Uterus (tissue), 3 donors: ENCODE measurements at regions not wholly inside any gene's neighbourhood (a gene's known extent, or its start where the extent isn't known, plus 50 kb on each side); places are given as distances from the start of the nearest gene placed in this dataset.

Source experiments
- DNase-seq, 2 donors: peaks; one replicate each; pipeline ENCODE4 v3.0.0-alpha.2; 2019 to 2020
- H3K27ac ChIP-seq, 2 donors: fragments of 200-600 bp; sonication (generic); 1 replicate in 1 of 2; 2 replicates in 1 of 2; pipeline ENCODE4 v1.5.1; 2016 to 2018
- H3K27me3 ChIP-seq, 2 donors: fragments of 200-600 bp; sonication (generic); one replicate each; pipeline ENCODE4 v1.5.1; 2018 to 2019; ENCODE audit warnings: control low read depth in 1 of 2
- H3K36me3 ChIP-seq, 2 donors: fragments of 200-600 bp; sonication (generic); one replicate each; pipeline ENCODE4 v1.5.1; 2019; ENCODE audit warnings: control low read depth in 1 of 2
- H3K4me1 ChIP-seq, 2 donors: fragments of 200-600 bp; sonication (generic); one replicate each; pipeline ENCODE4 v1.5.1; 2018 to 2019; ENCODE audit warnings: control low read depth in 1 of 2
- H3K4me3 ChIP-seq, 2 donors: fragments of 200-600 bp; sonication (generic); 1 replicate in 1 of 2; 2 replicates in 1 of 2; pipeline ENCODE4 v1.5.1; 2018 to 2019; ENCODE audit warnings: mild to moderate bottlenecking in 1 of 2
- H3K9me3 ChIP-seq, 2 donors: fragments of 200-600 bp; sonication (generic); one replicate each; pipeline ENCODE4 v1.5.1; 2019; ENCODE audit warnings: control low read depth in 1 of 2
- CTCF ChIP-seq, 4 experiments: fragments of 200-600 bp in 2 of 4; fragments of 450-650 bp in 2 of 4; sonication (generic) in 2 of 4; IDR thresholded peaks; one replicate each; pipeline ENCODE4 v1.5.1; 2016 to 2019; ENCODE audit warnings: antibody characterized with exemption in 4 of 4, mild to moderate bottlenecking in 2 of 4, moderate library complexity in 1 of 4
- POLR2A ChIP-seq, 2 donors: fragments of 450-650 bp; IDR thresholded peaks; one replicate each; pipeline ENCODE4 v1.6.1; 2016; ENCODE audit warnings: antibody characterized with exemption in 2 of 2, mild to moderate bottlenecking in 1 of 2, moderate library complexity in 1 of 2
- intact Hi-C: fragments of 100-400 bp; cut with DNase I; formaldehyde crosslinking; loops from one replicate; pipeline ENCODE4 v1.15.1; 2023; ENCODE audit warnings: low total_unique reads
- donor health status: DM: yes; HTN: yes; CAD: no.

DNA sequence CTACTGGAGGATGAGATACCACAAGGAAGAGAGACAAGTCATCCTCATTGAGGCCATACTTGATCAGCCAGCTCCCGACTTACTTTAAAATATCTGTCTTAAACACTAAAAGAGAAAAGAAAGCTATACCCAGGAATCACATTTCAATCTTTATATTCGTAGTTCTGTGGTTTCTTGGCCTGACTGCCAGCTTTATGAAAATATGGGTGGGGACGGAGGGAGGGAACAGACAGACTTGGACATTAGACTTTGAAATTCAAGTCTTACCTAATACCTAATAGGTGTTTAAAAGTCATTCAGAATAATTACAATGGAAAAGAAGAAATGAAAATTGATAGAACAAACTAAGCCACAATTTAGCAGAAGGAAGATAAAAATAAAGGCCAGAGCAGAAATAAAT is 604.8 kb upstream of the RORB start:
- TF ChIP-seq POLR2A (IDR thresholded peaks at IDR 0.05) (no peak), CTCF (IDR thresholded peaks at IDR 0.05) (no peak)
- Histone ChIP-seq H3K36me3 (no peaks in the 10 kb centered on the region), H3K27ac (no peak overlapping the region), H3K4me3 (no peak overlapping the region), H3K4me1 (no peaks in the 10 kb centered on the region), H3K9me3 (no peaks in the 10 kb centered on the region), H3K27me3 (no peaks in the 10 kb centered on the region)
- intact Hi-C loops: no loop called here
- no peak for DNase-seq

GRCh38 chr9:73893230-73893629 is 603.9 kb upstream of the RORB start:
- Histone ChIP-seq H3K4me3 (no peak overlapping the region), H3K4me1 (no peaks in the 10 kb centered on the region), H3K9me3 (no peaks in the 10 kb centered on the region), H3K27me3 (no peaks in the 10 kb centered on the region), H3K36me3 (no peaks in the 10 kb centered on the region), H3K27ac (no peak overlapping the region)
- intact Hi-C loops: no loop called here
- TF ChIP-seq CTCF (IDR thresholded peaks at IDR 0.05) (no peak), POLR2A (IDR thresholded peaks at IDR 0.05) (no peak)
- no peak for DNase-seq

- Histone ChIP-seq H3K27me3 (no peaks in the 10 kb centered on the region), H3K36me3 (no peaks in the 10 kb centered on the region), H3K4me1 (no peaks in the 10 kb centered on the region), H3K4me3 (no peak overlapping the region), H3K27ac (no peak overlapping the region), H3K9me3 (no peaks in the 10 kb centered on the region)
- intact Hi-C loops: no loop called here
- TF ChIP-seq POLR2A (IDR thresholded peaks at IDR 0.05): no peak
- no peak for TF ChIP-seq CTCF (IDR thresholded peaks at IDR 0.05)
- DNase-seq: no peak
These were observed 601.1 kb upstream of the RORB start for GRCh38 chr9:73896061-73896460.

DNA sequence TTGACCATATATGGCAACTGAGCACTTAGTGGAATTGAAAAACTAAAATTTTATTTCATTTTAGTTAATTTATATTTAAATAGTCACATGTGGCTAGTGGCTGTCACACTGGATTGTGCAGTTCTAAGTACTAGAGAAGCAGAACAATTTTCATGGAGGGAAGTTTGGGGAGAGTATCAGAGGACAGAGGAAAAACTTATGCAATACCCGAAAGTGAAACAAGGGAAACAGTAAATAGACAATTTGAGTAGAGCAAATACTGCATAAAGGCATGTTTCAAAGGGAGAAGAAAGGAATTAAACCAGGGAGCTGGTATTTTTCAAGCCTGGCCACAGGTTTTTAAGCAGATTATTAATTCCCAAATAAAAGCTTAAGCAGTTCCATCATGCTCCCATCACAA is 590.5 kb upstream of the RORB start:
- no peak overlapping the region for H3K27ac ChIP-seq
- no peaks in the 10 kb centered on the region for H3K4me1 ChIP-seq
- TF ChIP-seq CTCF (IDR thresholded peaks at IDR 0.05) (no peak), POLR2A (IDR thresholded peaks at IDR 0.05) (no peak)
- intact Hi-C loops: no loop called here
- no peak for DNase-seq
- no peak overlapping the region for H3K4me3 ChIP-seq
- no peaks in the 10 kb centered on the region for H3K9me3 ChIP-seq
- no peaks in the 10 kb centered on the region for H3K36me3 ChIP-seq
- no peaks in the 10 kb centered on the region for H3K27me3 ChIP-seq

- Histone ChIP-seq H3K36me3 (no peaks in the 10 kb centered on the region), H3K27ac (no peak overlapping the region), H3K9me3 (no peaks in the 10 kb centered on the region), H3K4me3 (no peak overlapping the region), H3K4me1 (no peaks in the 10 kb centered on the region), H3K27me3 (no peaks in the 10 kb centered on the region)
- no peak for TF ChIP-seq POLR2A (IDR thresholded peaks at IDR 0.05)
- TF ChIP-seq CTCF (IDR thresholded peaks at IDR 0.05): no peak
- intact Hi-C loops: no loop called here
- DNase-seq: no peak
These were observed 585.3 kb upstream of the RORB start for GRCh38 chr9:73911804-73912203.
